Activated CD4-positive, CD25-positive, alpha-beta regulatory T cell treated with anti-CD3 and anti-CD28 coated beads, Interleukin-2, amount 50 U/mL, for 24 hours (primary cell): ENCODE measurements at regions not wholly inside any gene's neighbourhood (a gene's known extent, or its start where the extent isn't known, plus 50 kb on each side); places are given as distances from the start of the nearest gene placed in this dataset.
"Not testable (repeated sequence)": the region's sequence is repeated elsewhere in the genome, so short reads cannot be mapped to it uniquely, and the experiment has no call there.

Experiments used
- ATAC-seq, 2 donors: fragments of 150-1000 bp; cut with Tn5 transposase; one replicate each; pipeline ENCODE4 v1.10.0; 2021; ENCODE audit warnings: mild to moderate bottlenecking in 1 of 2, moderate library complexity in 1 of 2

DNA sequence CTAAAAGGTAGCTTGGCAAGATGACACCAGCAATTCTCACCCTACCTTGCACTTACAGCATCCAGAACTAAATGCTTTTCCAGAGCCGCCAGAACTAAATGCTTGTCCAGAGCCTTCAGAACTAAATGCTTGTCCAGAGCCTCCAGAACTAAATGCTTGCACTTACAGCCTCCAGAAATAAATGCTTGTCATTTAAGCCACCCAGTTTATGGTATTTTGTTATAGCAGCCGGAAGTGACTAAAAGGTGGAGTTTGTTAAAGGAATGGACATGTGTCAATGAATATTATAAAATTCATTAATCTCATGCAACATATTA, 133.5 kb downstream of the GPX5 start:
- no peak for ATAC-seq

DNA sequence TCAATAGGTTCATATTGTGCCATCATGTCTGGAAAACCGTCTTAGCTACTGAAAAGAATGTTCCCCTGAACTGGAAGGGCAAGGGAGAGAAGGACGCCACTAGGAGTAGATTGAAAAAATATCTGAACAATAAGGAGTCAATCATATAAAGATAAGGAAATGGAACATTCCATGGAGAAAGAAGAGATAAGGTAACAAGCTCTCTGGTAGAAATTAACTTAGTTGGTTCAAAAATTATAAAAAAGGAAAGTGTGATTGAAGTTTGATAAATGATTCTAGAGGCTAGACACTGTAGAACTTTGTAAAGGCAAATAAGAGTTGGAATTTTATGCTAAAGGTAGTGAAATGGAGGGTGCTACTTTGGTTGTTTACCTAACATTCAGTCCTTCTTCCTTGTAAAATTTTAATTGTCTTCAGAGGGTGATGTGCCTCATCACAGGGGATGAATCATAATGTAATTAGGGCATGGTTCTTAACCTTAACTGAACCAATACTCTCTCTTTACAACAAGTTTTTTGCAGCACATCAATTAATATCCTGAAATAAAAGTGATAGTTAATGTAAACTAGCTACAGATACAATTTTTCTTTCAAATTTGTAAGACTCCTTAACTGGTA, 135.5 kb downstream of the GPX5 start:
- ATAC-seq: no peak

DNA sequence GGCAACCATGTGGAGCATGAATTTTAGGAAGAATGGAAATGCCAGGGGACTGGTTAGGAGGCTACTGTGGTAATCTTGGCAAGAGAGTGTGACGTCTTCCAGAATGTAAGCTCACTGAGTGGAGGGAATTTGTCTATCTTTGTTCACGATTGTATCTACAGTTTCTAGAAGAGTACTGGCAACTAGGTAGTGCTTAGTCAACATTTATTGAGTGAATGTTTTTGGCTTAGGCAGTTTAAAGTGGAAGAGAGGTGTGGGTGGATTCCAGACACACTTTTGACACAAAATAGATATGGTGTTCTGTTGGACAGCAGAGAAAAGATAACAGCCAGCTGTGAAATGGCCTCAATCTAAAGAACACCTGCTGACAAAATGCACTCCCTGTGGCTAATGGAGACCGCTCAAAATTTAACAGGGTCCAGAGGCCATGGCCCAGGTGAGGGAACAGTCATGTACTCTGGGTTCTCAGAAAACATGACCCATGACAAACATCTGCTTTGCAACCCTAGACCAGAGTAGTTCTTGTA, 139.3 kb downstream of the GPX5 start:
- no peak for ATAC-seq

DNA sequence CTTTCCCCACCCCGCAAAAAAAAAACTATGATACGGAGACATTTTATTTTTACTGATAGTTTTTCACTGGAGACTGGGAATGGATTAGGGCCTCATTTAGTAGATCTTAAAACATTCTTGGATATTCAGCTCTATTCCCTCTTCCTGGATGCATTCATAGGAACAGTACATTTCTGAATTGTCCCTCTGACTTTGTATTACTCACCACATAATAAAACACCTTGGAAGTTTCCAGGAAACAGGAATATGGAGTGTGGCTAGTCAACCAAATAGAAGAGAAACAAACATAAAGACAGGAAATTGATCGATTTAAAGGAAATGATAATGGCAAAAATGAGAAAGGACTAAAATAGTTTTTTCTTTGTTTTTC, 147.7 kb downstream of the GPX5 start:
- ATAC-seq: no peak

DNA sequence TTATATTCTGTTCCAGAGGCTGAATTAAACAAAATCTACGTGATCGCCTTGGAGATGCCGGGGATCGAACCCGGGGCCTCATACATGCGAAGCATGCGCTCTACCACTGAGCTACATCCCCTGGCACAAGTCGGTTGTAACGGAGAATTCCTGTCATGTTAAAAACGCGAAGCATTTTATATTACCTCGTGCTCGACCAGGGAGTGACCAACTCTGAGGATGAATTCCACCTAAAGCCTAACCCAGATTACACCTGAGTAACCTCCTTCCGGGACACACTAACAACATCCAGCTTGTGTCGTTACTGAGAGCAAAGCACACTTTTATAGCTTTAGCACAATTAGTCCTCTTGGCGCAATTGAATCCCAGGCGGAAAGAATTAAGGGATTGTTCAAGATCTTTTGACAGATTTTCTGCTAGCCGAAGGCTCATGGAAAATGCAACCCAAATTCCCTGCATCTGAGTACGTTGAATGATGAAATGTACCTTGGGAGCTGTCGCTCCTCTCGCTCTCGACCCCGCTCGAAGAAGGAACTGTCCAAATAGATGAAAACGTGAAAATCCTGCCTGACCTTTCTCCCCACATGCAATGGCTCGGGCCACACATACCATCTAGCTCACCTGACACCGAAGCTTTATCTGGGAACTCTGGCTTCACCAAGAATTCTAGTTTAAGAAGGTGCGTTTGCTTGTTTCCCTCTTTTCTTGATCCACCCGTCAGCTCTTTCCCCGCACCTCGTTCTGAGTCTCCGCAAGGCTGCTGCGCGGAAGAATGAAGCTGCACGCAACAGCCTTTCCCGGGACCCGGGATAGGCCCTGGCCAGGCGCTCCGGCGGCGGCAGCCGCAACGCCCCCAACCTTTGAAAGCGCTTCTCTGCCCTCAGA, 148.3 kb downstream of the GPX5 start:
- peak; percentile 33 to 41 for ATAC-seq

DNA sequence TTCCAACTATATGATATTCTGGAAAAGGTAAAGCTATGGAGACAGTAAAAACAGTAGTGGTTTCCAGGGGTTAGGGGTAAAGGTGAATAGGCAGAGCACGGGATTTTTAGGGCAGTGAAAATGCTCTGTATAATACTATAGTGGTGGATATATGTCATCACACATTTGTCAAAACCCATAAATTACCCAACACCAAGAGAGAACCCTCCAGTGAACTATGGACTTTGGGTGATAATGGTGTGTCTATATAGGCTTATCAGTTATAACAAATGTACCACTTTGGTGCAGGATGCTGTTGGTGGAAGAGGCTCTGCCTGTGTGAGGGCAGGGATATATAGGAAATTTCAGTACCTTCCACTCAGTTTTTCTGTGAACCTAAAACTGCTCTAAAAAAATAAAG, 149.9 kb downstream of the GPX5 start:
- ATAC-seq: no peak

DNA sequence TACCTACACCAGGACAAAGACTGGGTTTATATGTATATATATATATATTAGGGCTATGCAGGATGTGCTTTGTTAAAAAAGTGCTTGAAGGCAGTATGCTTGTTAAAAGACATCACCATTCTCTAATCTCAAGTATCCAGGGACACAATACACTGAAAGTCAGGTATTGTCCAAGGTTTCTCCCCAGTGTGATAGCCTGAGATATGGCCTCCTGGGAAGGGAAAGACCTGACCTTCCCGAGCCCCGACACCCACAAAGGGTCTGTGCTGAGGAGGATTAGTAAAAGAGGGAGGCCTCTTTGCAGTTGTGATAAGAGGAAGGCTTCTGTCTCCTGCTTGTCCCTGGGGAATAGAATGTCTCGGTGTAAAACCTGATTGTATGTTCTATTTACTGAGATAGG, 156.9 kb downstream of the GPX5 start:
- no peak for ATAC-seq

DNA sequence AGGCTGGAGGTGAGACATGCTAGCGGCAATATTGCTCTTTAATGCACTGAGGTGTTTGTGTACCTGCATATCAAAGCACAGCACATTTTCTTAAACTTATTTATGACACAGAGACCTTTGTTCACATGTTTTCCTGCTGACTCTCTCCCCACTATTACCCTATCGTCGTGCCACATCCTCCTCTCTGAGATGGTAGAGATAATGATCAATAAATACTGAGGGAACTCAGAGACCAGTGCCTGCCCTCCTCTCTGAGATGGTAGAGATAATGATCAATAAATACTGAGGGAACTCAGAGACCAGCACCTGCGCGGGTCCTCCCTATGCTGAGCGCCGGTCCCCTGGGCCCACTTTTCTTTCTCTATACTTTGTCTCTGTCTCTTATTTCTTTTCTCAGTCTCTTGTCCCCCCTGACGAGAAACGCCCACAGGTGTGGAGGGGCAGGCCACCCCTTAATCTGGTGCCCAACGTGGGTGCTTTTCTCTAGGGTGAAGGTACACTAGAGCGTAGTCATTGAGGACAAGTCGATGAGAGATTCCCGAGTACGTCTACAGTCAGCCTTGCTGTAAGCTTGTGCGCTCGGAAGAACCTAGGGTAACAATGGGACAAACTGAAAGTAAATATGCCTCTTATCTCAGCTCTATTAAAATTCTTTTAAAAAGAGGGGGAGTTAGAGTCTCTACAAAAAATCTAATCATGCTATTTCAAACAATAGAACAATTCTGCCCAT, 157.4 kb downstream of the GPX5 start:
- not testable (repeated sequence) for ATAC-seq

DNA sequence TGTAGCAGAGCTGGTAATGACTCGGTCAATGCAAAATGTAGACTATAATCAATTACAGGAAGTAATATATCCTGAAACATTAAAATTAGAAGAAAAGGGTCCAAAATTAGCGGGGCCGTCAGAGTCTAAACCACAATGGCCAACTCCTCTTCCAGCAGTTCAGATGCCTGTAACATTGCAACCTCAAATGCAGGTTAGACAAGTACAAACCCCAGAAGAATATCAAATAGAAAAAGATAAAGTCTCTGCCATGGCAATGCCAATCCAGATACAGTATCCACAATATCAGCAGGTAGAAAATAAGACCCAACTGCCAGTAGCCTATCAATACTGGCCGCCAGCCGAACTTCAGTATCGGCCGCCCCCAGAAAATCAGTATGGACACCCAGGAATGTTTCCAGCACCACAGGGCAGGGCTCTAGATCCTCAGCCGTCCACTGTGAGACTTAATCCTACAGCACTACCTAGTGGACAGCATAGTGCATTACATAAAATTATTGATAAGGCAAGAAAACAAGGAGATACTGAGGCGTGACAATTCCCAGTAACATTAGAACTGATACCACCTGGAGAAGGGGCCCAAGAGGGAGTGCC, 158.4 kb downstream of the GPX5 start:
- ATAC-seq: peak in 1 of 2 donors; percentile 36

DNA sequence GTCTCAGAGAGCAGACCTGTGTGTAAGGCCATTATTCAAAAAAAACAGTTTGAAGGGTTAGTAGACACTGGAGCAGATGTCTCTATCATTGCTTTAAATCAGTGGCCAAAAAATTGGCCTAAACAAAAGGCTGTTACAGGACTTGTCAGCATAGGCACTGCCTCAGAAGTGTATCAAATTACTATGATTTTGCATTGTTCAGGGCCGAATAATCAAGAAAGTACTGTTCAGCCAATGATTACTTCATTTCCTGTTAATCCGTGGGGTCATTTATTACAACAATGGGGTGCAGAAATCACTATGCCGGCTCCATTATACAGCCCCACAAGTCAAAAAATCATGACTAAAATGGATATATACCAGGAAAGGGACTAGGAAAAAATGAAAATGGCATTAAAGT, 160.3 kb downstream of the GPX5 start:
- ATAC-seq: not testable (repeated sequence)

DNA sequence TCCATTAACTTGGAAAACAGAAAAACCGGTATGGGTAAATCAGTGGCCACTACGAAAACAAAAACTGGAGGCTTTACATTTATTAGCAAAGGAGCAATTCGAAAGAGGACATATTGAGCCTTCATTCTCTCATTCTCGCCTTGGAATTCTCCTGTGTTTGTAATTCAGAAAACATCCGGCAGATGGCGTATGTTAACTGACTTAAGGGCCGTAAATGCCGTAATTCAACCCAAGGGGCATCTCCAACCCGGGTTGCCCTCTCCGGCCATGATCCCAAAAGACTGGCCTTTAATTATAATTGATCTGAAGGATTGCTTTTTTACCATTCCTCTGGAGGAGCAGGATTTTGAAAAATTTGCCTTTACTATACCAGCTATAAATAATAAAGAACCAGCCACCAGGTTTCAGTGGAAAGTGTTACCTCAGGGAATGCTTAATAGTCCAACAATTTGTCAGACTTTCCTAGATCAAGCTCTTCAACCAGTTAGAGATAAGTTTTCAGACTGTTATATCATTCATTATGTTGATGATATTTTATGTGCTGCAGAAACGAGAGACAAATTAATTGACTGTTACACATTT, 160.9 kb downstream of the GPX5 start:
- not testable (repeated sequence) for ATAC-seq

DNA sequence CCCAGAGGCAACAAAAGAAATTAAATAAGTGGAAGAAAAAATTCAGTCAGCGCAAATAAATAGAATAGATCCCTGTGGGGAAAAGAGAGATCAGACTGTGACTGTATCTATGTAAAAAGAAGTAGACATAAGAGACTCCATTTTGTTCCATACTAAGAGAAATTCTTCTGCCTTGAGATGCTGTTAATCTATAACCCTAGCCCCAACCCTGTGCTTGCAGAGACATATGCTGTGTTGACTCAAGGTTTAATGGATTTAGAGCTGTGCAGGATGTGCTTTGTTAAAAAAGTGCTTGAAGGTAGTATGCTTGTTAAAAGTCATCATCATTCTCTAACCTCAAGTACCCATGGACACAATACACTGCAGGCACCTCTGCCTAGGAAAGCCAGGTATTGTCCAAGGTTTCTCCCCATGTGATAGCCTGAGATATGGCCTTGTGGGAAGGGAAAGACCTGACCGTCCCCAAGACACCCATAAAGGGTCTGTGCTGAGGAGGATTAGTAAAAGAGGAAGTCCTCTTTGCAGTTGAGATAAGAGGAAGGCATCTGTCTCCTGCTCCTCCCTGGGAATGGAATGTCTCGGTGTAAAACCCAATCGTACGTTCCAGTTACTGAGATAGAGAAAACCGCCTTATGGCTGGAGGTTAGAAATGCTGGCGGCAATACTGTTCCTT, 161.8 kb downstream of the GPX5 start:
- not testable (repeated sequence) for ATAC-seq

DNA sequence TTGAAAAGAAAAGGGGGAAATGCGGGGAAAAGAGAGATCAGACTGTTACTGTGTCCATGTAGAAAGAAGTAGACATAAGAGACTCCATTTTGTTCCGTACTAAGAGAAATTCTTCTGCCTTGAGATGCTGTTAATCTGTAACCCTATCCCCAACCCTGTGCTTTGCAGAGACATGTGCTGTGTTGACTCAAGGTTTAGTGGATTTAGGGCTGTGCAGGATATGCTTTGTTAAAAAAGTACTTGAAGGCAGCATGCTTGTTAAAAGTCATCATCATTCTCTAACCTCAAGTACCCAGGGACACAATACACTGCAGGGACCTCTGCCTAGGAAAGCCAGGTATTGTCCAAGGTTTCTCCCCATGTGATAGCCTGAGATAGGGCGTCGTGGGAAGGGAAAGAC, 166.3 kb downstream of the GPX5 start:
- not testable (repeated sequence) for ATAC-seq

DNA sequence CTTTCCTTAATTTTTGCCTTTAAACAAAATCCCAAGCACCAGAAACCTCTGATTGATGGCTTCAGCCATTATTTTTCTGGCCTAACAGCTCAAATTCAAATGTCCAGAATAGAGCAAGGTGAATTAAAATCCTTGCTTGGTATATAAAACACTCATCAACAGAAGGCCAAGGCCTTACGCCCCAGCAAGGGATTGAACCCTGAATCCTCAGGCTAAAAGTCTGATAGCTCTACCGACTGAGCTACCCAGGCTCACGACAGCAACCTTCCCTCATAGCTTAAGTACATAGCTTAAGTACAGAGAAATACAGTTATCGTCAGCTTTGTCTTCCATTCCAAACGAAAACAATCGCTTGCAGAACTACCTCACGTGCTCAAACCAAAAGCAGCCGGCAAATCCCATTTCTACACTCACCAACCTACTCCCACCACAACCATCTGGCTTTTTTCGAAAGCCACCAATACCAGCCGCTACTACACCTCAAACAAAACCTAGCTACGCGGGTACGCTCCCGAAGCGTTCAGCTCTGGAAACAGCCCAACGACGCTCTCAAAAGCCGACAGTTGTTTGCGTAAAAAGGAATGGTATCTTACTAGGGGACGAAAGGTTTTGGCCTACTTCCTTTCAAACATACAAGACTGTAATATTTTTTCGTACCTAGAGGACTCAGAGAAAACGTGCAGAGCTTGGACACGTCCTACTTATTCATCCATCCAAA, 167.5 kb downstream of the GPX5 start:
- ATAC-seq: no peak

DNA sequence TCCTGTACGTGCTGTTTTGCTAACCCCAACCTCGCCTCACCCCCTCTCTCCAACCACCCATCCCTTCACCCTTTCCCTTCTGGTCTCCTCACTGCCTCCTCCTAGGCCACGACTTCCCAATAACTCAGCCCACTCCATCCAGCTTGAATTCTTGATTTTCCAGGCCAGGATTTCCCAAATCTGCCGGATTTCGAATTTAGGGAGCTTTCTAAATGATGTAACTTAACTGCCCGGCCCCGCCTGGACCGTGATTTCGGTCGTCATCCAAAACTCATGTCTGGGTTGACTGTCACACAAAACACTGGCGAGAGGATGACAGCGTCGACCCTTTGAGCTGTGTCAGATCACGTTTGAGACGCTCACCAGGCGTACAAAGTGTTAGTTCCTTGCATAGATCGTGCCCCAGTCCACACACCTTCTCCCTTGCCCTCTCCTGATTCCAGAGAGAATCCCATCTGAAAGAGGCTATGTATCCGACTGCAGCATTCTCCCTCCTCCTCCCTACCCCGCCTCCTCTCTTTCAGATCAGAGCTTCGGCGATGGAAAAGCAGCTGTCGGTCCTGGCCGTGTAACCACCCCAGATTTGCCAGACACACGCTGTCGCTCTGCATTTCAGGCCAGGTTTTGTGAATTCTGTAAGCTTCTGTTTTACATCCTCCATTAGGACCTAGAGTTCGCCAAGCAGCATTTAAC, 168.2 kb downstream of the GPX5 start:
- no peak for ATAC-seq

DNA sequence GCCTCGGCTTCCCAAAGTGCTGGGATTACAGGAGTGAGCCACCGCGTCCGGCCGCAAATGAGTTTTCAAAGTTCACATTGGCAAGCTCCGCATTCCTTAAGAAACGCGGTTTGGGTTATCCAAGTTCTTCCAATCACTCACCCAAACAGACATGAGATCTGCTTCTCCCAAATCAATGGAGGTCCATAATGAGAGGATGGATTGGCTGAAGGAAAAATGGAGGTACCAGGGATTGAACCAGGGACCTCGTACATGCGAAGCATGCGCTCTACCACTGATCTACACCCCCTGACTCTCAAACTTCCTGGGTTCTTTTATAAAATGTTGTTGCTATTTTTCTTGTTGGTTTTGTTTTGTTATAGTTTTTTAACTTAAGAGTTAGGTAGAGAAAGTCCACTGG, 170.0 kb downstream of the GPX5 start:
- ATAC-seq: no peak

DNA sequence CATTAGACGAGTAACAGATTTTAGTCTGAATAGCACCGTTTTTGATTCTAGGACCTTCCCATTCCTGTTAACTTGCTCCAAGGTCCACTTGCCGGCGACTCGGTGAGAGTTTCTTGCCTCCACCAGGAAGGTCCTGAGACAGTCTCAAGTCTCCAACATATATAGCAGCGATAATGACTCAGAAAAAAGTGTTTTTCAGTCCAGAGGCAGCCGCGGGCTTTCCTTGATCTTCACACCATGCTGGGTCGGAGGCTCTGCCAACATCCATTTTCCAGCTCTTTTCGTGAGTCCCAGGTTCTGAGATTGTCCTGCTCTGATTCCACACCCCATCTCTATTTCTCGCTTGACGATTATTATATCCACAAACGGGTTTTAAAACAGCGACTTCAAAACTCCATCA, 170.5 kb downstream of the GPX5 start:
- no peak for ATAC-seq

DNA sequence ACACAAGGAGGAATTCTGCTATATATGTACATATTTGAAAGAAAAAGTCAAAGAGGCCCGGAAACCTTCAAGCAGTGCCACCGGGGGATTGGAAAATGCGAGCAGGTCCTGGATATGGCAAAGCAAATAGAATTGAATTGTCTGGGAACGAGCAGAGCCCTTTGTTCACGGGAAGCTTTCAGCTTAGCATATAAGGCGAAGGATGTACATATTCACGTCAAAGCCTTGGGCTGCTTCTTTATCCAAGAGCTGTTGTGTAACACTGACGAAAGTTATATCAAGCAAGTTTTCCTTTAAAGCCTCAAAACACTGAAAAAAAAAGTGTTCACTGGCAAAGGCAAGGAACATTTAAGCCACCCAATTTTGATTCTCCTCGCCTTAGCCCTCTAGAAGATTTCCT, 171.0 kb downstream of the GPX5 start:
- ATAC-seq: no peak

DNA sequence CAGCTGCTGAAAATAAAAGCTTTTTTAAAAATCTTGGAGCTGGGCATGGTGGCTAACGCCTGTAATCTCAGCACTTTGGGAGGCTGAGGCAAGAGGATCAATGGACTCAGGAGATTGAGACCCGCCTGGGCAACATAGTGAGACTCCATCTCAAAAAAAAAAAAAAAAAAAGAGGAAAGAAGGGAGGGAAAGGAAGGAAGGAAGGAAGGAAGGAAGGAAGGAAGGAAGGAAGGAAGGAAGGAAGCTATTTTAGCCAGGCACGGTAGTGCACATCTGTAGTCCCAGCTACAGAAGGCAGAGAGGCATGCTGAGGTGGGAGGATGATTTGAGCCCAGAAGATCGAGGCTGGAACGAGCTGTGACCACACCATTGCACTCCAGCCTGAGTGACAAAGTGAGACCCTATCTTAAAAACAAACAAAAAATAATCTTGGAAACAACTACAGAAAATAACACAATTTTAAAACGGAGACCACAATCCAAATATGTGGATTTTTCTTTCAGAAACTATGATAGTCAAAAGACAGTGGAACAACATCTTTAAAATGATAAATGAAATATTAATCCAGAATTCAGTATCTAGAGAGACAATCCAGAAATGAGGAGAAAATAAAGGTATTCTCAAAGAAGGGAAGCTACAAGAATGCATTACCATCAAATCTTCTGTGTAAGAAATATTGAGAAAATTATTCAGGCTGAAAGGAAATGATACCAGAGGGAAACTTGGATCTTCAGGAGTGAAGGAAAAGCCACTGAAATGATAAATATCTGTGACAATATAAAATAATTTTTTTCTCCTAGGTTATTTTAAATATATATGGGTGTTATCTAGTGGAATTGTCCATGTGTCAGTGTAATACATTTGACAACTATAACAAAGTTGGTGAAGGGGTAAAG, 182.0 kb downstream of the GPX5 start:
- ATAC-seq: no peak
